GM19023 (cell line): ENCODE measurements at regions not wholly inside any gene's neighbourhood (a gene's known extent, or its start where the extent isn't known, plus 50 kb on each side); places are given as distances from the start of the nearest gene placed in this dataset.
"Not testable (repeated sequence)": the region's sequence is repeated elsewhere in the genome, so short reads cannot be mapped to it uniquely, and the experiment has no call there.

ENCODE experiments used
- ATAC-seq: cut with Tn5 transposase; IDR thresholded peaks from one replicate; pipeline ENCODE4 v1.9.1; 2021; ENCODE audit warnings: mild to moderate bottlenecking, moderate library complexity; ENCODE audit not compliant: unreplicated experiment

- no peak for ATAC-seq
Measured at GRCh38 chrX:121836000-121836399, 788.6 kb downstream of the GLUD2 start.

GRCh38 chrX:121851033-121851432 lies 803.6 kb downstream of the GLUD2 start:
- no peak for ATAC-seq

- ATAC-seq, result no peak
Measured at GRCh38 chrX:121853762-121854613, 806.6 kb downstream of the GLUD2 start.

- ATAC-seq, result no peak
Measured at GRCh38 chrX:121854614-121854911, 807.2 kb downstream of the GLUD2 start.

GRCh38 chrX:121858867-121859647 lies 811.6 kb downstream of the GLUD2 start:
- no peak for ATAC-seq

- ATAC-seq, result no peak
Measured at GRCh38 chrX:121863976-121864375, 816.6 kb downstream of the GLUD2 start.

- ATAC-seq, result no peak
Measured at GRCh38 chrX:121864561-121864960, 817.2 kb downstream of the GLUD2 start.

GRCh38 chrX:121869876-121870477 lies 822.6 kb downstream of the GLUD2 start:
- ATAC-seq, result no peak

- no peak for ATAC-seq
Measured at GRCh38 chrX:121871122-121871521, 823.7 kb downstream of the GLUD2 start.

- ATAC-seq, result no peak
Measured at GRCh38 chrX:121876305-121876704, 828.9 kb downstream of the GLUD2 start.

- not testable (repeated sequence) for ATAC-seq
Measured at GRCh38 chrX:121877337-121877736, 829.9 kb downstream of the GLUD2 start.

- ATAC-seq, result no peak
Measured at GRCh38 chrX:121886557-121886956, 839.1 kb downstream of the GLUD2 start.

- ATAC-seq, result no peak
Measured at GRCh38 chrX:121894756-121895155, 847.3 kb downstream of the GLUD2 start.

- ATAC-seq, result no peak
Measured at GRCh38 chrX:121902463-121902862, 855.1 kb downstream of the GLUD2 start.

GRCh38 chrX:121903961-121904360 lies 856.6 kb downstream of the GLUD2 start:
- no peak for ATAC-seq

- no peak for ATAC-seq
Measured at GRCh38 chrX:121921258-121921657, 873.8 kb downstream of the GLUD2 start.

- no peak for ATAC-seq
Measured at GRCh38 chrX:121931567-121931966, 884.2 kb downstream of the GLUD2 start.

GRCh38 chrX:121932688-121933087 lies 885.3 kb downstream of the GLUD2 start:
- no peak for ATAC-seq

GRCh38 chrX:121949041-121949760 lies 901.8 kb downstream of the GLUD2 start:
- no peak for ATAC-seq

GRCh38 chrX:121958886-121959285 lies 911.5 kb downstream of the GLUD2 start:
- no peak for ATAC-seq

- no peak for ATAC-seq
Measured at GRCh38 chrX:121975671-121976070, 928.3 kb downstream of the GLUD2 start.
